Astrocyte of the spinal cord (primary cell): ENCODE measurements at regions not wholly inside any gene's neighbourhood (a gene's known extent, or its start where the extent isn't known, plus 50 kb on each side); places are given as distances from the start of the nearest gene placed in this dataset.

Source experiments
- DNase-seq: peaks from one replicate; pipeline ENCODE4 v3.0.0; 2011; ENCODE audit warnings: low read depth, low spot score
- H3K4me3 ChIP-seq: 2 replicates; pipeline ENCODE4 v1.5.1; 2011; ENCODE audit warnings: low read depth, mild to moderate bottlenecking, low read length, moderate library complexity
- CTCF ChIP-seq: IDR thresholded peaks from 2 replicates; pipeline ENCODE4 v1.5.1; 2012; ENCODE audit warnings: low read depth, mild to moderate bottlenecking, low read length, inconsistent platforms
- in situ Hi-C: cut with HindIII; loops from 2 replicates; pipeline ENCODE4 v1.10.0; 2017; ENCODE audit warnings: low sequenced_read_pairs

- in situ Hi-C loops, result no loop called here
- H3K4me3 ChIP-seq, result no peak overlapping the region
- peak; percentile 9 for DNase-seq
- no peak for TF ChIP-seq CTCF
These were observed 441.3 kb downstream of the RND3 start for GRCh38 chr2:150046211-150046610.

GRCh38 chr2:150045601-150046000 is 441.9 kb downstream of the RND3 start:
- no peak for TF ChIP-seq CTCF
- in situ Hi-C loops, result no loop called here
- DNase-seq, result no peak
- no peak overlapping the region for H3K4me3 ChIP-seq

GRCh38 chr2:150043172-150043500 is 444.3 kb downstream of the RND3 start:
- DNase-seq, result no peak
- in situ Hi-C loops, result no loop called here
- no peak overlapping the region for H3K4me3 ChIP-seq
- no peak for TF ChIP-seq CTCF

GRCh38 chr2:150042500-150043171 is 444.8 kb downstream of the RND3 start:
- no peak for DNase-seq
- no peak overlapping the region for H3K4me3 ChIP-seq
- in situ Hi-C loops, result no loop called here
- no peak for TF ChIP-seq CTCF

GRCh38 chr2:150041722-150042425 is 445.6 kb downstream of the RND3 start:
- H3K4me3 ChIP-seq, result no peak overlapping the region
- no peak for TF ChIP-seq CTCF
- peak; percentile 60 for DNase-seq
- in situ Hi-C loops, result no loop called here

- no peak for TF ChIP-seq CTCF
- no peak overlapping the region for H3K4me3 ChIP-seq
- in situ Hi-C loops, result no loop called here
- peak; percentile 8 for DNase-seq
These were observed 449.0 kb upstream of the MMADHC start for GRCh38 chr2:150036622-150037021.
